EL (cell line): ENCODE measurements at regions not wholly inside any gene's neighbourhood (a gene's known extent, or its start where the extent isn't known, plus 50 kb on each side); places are given as distances from the start of the nearest gene placed in this dataset.

Experiments used
- DNase-seq: peaks from one replicate; pipeline ENCODE4 v3.0.0-alpha.2; 2016

DNA sequence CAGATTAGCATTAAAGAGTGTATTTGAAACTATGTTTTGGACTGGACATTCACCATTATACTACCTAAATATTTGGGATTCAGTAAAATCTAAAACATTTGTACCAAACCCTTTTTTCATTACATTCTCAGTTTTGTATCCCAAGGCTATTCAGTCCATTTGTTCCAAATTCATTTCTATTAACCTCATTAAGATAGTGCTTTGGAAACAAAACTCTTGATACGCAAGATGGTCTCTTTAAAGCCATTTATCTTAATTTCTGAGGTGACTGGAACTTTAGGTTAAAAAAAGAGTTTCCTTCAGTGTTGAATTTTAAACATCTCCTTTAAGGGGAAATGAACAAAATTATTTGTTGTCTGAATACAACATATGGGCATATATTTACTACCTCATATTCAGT, 702.5 kb upstream of the GRAMD2B start:
- no peak for DNase-seq

DNA sequence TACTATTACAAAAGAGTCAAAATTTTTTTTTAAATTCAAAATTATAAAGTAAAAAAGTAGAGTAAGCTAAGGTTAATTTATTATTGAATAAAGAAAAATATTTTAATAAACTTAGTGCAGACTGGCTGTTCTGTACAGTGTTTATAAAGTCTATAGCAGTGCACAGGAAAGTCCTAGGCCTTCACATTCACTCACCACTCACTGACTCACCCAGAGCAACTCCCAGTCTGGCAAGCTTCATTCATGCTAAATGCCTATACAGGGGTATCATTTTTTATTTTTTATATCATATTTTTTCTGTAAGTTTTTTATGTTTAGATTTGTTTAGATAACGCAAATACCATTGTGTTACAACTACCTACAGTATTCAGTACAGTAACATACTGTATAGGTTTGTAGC, 700.7 kb upstream of the GRAMD2B start:
- DNase-seq: no peak

GRCh38 chr5:125725691-125726090, 697.5 kb upstream of the GRAMD2B start:
- no peak for DNase-seq

- DNase-seq: no peak
Measured at GRCh38 chr5:125743939-125744338, 679.3 kb upstream of the GRAMD2B start.

- DNase-seq: no peak
Measured at GRCh38 chr5:125746917-125747316, 676.3 kb upstream of the GRAMD2B start.

GRCh38 chr5:125750147-125750860, 672.9 kb upstream of the GRAMD2B start:
- DNase-seq: no peak

GRCh38 chr5:125750861-125751186, 672.4 kb upstream of the GRAMD2B start:
- no peak for DNase-seq

DNA sequence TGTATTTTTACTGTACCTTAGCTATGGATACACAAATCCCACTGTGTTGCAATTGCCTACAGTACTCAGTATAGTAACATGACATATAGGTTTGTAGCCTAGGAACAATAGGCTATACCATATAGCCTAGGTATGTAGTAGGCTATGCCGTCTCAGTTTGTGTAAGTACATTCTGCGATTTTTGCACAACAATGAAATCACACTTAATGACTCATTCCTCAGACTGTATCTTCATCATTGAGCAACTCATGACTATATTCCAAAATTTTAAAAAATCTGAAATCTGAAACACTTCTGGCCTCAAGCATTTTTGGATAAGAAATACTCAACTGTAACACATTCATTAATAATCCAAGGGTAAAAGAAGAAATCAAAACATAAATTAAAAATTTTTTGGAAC, 666.8 kb upstream of the GRAMD2B start:
- DNase-seq: no peak

DNA sequence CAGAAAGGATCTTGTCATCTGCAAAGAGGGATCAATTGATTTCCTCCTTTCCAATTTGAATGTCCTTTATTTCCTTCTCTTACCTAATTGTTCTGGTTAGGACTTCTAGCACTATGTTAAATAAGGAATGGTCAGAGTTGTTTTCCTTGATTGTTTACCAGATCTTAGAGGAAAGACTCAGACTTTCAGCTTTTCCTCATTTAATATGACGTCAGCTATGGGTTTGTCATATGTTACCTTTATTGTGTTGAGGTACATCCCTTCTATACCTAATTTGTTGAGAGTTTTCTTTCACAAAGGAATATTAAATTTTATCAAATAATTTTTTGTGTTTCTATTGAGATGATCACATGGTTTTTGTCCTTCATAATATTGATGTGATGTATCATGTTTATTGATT, 656.5 kb upstream of the GRAMD2B start:
- no peak for DNase-seq

DNA sequence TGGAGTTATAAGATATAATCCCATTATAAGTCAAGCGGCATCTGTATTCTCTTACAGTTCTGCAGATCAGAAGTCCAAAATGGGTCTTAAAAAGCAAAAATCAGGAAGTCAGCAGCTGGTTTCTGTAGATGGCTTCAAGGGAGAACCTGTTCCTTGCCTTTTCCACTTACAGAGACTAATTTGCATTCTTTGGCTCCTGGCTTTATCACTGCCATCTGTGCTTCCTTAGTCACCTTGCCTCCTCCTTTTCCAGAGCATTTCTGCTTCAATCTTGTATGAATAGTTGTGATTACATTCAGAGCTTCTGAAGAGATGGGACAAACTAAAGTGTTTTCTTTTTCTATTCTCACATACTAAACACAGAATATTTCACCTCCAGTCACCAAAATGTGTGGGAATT, 647.3 kb upstream of the GRAMD2B start:
- no peak for DNase-seq

- no peak for DNase-seq
Measured at GRCh38 chr5:125776656-125777139, 646.5 kb upstream of the GRAMD2B start.

- DNase-seq: no peak
Measured at GRCh38 chr5:125778791-125779190, 644.4 kb upstream of the GRAMD2B start.

- DNase-seq: no peak
Measured at GRCh38 chr5:125785407-125785806, 637.8 kb upstream of the GRAMD2B start.

DNA sequence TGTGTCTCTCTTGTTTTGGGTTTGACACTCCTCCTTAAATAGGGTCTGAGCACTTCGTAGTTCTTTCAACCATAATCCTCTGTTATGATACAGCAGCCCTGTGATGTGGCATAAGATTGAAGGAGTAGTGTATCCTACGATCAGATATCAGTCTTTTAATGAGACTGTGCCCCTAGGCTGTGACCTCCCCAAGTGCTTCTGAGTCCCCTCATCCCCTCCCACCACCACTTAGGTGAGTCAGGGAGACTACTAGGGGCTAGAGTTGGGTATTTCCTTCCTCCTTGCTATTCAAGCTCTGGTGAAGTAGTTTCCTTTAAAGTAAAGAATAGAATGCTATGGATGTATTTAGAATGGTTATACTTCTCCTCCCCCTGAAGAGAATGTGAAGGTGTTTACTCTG, 637.2 kb upstream of the GRAMD2B start:
- DNase-seq: no peak

GRCh38 chr5:125793470-125793869, 629.7 kb upstream of the GRAMD2B start:
- no peak for DNase-seq

DNA sequence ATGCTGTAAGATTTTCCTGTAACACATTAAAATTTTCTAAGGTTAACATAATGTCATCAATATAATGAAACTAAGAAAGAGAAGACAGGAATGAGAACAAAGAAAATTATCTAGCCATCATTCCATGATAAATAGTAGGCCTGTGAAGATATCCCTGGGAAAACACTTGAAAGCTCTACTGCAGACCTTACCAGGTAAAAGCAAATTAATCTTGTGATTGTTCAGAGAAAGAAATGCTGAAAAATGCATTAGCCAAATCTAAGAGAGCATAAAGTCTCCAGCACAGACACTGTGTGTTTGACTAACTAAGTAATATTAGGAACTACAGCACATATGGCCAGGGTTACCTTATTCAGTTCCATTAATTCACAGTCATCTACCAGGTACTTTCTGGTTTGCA, 628.3 kb upstream of the GRAMD2B start:
- DNase-seq: no peak

DNA sequence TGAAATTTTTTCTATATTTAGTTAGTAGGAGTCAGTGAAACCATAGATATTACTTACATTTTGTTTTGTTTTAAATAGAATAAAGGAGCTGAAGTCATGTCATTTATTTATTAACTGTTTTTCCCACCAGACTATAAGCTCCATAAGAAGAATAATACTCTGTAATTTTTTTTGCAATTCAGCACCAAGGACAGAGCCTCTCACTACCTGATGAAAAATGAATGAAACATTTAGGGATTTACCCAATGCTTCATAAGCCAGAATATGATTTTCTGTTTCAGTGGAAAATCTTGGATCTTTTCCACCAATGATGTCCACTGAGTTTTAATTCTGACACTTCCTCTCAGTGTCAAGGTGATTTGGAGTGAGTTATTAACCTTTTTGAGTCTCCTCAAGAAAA, 624.9 kb upstream of the GRAMD2B start:
- peak; percentile 28 for DNase-seq

- no peak for DNase-seq
Measured at GRCh38 chr5:125812651-125813050, 610.6 kb upstream of the GRAMD2B start.

DNA sequence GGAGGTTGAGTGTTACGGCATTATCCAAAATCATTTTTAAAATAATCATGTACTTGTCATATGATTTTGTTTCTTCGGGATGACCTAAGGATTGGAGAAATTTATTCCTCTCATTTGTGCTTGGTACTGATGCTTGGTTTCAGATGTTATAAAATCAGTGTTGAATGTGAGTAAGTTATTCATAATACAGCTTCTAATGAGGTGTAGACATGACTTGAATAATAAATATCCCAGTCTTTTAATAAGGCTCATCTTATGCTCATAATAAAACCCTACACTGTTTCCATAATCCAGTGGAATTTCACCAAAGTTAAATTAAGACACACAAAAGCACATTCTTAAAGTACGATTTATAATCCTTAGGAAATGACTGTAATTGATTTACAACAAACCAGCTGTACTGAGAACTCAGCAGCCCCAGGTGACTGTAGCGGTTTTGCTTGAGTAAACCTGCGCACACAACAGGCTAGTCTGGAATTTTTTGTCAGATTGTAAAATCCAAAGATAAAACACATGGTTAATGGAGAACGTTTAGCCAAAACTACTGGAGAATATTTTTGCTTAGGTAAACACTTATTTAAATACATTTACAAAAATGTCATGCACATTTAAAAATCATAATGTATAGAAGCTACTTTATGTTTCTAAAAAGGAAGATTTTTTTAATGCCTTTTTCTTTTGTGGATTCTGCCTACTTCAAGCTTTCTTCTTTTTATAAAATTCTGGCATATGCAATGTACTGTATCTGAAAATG, 609.8 kb upstream of the GRAMD2B start:
- DNase-seq: no peak

DNA sequence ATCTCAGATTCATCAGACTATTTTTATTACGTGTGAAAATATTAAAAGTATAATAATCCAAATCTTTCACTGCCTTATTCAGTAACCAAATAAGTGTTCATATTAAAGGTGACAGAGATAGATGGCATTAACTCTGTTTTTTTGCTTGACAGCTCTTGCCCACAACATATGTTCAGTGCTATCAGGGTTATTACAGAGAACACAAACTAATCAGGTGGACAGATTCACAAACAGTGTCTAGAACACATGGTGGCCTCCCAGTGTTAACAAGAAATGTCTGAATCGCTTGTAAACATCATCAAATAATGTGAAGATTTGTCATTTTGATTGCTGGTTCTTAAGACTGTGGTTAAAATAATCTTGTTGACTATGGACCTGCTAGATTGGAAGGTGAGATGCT, 609.1 kb upstream of the GRAMD2B start:
- DNase-seq: no peak

DNA sequence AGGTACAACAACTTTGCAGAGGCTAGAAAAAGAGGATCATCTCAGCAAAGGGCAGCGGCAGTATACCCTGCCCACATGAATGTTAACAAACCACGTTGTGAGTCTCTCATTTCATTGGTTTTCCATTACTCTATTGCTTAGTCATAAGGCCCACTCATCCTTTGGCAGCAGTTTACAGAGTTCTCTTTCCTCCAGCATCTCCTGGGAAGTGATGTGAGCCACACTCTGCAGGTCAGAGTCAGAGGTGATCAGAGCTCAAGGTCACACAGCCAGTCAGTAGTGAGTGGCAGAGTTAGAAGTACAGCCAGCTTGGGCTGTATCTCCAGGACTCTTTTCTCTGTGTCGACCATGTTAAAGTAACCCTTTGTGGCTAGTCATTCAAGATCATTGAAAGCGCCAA, 599.6 kb upstream of the GRAMD2B start:
- peak; percentile 15 for DNase-seq

GRCh38 chr5:125826214-125826613, 597.0 kb upstream of the GRAMD2B start:
- DNase-seq: no peak

DNA sequence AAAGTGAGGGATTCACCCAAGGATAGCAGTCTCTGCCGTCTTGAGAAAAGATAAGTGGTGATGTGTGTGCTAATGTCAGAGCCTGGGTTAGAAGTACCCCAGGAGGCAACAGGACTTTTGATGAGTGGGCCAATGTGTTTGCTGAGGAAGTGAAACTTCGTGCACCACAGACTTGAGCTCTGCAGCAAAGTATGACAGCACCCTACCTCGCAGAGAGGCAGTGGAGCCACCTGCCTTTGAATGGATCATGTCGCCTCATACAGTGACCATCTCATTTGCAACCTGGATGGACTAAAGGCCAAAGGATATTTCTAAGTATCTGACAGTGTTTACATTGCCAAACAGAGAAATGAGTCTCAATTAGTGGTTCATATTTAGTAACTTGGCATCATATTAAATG, 593.9 kb upstream of the GRAMD2B start:
- DNase-seq: no peak

- no peak for DNase-seq
Measured at GRCh38 chr5:125833398-125833797, 589.8 kb upstream of the GRAMD2B start.
